GM13976 (cell line): ENCODE measurements at regions not wholly inside any gene's neighbourhood (a gene's known extent, or its start where the extent isn't known, plus 50 kb on each side); places are given as distances from the start of the nearest gene placed in this dataset.

ENCODE experiments used
- DNase-seq: peaks from one replicate; pipeline ENCODE4 v3.0.0; 2012; ENCODE audit warnings: low spot score
- in situ Hi-C: fragments of 300-500 bp; cut with MboI; formaldehyde crosslinking; loops from one replicate; pipeline ENCODE4 v1.12.0; 2022; ENCODE audit warnings: low sequenced_read_pairs, mixed read lengths, inconsistent platforms; ENCODE audit not compliant: unreplicated experiment
- TF ChIP-seq, protein P1 (sequence below): IDR thresholded peaks from 2 replicates; pipeline ENCODE4 v1.5.1; 2012; ENCODE audit warnings: borderline replicate concordance, mild to moderate bottlenecking; ENCODE audit not compliant: insufficient read depth; ENCODE audit errors: extremely low read depth, missing control alignments, control extremely low read depth

DNA sequence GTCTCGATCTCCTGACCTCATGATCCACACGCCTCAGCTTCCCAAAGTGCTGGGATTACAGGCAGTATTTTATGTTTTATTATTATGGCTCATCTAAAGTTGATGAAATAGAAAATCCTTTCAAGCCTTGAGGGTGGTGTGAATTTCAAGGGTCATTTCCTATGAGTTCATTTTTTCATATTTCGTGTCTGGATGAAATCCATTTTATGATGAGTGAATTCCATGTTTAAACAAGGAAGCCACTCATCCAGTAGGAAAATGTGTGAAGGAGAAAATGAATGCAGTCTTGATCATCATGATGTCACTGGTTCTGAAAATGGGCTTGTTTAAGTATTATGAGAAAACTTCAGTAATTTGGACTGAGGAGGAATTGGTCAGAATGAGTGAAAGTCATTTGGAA lies 74.6 kb upstream of the ZSWIM6 start:
- in situ Hi-C loops = no loop called here
- no peak for DNase-seq
- TF ChIP-seq, protein P1, sequence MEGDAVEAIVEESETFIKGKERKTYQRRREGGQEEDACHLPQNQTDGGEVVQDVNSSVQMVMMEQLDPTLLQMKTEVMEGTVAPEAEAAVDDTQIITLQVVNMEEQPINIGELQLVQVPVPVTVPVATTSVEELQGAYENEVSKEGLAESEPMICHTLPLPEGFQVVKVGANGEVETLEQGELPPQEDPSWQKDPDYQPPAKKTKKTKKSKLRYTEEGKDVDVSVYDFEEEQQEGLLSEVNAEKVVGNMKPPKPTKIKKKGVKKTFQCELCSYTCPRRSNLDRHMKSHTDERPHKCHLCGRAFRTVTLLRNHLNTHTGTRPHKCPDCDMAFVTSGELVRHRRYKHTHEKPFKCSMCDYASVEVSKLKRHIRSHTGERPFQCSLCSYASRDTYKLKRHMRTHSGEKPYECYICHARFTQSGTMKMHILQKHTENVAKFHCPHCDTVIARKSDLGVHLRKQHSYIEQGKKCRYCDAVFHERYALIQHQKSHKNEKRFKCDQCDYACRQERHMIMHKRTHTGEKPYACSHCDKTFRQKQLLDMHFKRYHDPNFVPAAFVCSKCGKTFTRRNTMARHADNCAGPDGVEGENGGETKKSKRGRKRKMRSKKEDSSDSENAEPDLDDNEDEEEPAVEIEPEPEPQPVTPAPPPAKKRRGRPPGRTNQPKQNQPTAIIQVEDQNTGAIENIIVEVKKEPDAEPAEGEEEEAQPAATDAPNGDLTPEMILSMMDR = no peak

DNA sequence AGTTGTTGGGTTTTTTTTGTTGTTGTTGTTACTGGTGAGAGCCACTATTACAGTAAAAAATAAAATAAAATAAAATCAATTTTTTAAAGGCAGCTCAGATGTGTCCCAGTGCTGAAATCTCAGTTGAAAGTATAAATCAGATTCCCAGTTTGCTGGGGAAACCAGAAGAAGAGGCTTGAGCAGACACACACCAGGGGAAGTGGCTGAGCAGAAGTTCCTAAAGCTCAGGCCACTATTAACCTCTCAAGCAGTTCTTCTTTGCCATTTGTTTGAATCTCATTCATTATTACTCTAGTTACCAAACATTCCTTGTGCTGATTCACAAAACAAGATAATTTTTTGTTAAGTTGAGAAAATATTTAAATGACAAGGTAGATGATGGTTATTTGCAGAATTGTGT lies 70.9 kb upstream of the ZSWIM6 start:
- DNase-seq = no peak
- in situ Hi-C loops = no loop called here
- TF ChIP-seq, protein P1 = no peak

DNA sequence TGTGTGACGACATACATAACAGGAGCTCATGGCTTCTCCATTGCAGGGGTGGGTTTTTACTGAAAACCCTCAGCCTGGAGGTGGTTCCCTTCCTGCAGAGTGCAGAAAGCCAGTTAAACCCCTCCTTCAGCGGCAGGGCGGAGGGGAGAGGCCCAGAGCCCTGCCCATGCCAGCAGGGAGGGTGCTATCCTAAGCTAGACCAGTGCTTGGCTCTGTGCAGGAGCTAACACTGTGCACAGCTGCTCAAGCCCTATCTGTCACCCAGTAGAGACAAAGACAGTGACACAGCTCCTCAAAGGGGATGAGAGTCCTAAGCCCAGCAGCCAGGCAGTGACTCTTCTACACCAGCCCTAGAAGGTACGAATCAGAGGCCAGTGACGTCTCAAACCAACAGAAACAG lies 70.0 kb upstream of the ZSWIM6 start:
- in situ Hi-C loops = no loop called here
- TF ChIP-seq, protein P1 = no peak
- no peak for DNase-seq

DNA sequence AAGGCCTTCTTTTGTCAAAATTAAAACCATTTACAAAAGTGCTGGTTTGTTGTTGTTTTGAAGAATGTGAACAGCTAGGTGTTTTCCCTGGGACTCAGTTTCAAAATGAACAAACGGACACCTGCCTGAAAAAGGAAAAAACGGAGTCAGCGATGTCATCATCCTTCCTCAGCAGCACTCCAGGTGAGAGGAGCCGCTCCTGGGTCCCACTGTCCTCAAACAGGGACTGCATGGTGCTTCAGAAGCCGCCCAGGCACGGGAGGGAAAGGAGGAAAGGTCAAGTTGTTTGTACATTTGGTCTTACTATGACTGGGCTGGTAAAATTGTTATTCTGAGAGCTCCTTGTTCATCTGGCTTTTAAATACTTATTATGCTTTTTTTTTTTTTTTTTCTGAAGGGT lies 69.0 kb upstream of the ZSWIM6 start:
- peak; percentile 32 for DNase-seq
- TF ChIP-seq, protein P1 = no peak
- in situ Hi-C loops = no loop called here

DNA sequence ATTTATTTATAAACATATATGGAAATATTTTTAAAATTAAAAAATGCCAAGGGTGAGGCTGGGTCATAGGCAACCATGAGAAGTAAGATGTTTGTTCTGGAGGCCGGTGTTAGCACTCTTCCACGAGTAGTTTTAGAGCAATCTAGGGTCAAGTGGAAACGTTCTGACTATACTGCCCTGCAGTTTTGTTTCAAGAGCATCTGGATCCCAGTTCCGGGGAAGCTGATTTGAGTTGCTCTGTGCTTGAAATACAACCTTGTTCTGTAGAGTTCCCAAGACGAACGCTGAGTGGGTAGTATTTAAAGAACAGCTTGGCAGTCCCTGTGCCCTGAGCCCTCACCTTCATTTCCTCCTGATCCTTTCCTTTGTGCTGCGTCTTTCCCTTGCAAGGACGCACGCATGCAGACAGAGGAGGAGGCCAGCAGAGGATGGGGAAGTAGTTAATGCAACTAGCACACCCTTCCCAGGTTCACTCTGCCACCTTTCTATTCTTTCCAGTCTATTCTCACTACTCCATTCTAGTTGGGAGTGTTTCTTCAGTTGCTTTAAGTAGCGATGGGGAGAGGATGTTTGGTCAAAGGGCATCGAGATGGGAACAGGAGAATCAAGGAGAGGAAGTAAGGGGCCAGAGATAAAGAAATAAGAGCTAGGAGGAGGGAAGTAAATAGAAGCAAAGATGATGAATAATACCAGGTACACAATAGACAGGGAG lies 68.3 kb upstream of the ZSWIM6 start:
- TF ChIP-seq, protein P1 = no peak
- in situ Hi-C loops = no loop called here
- no peak for DNase-seq

DNA sequence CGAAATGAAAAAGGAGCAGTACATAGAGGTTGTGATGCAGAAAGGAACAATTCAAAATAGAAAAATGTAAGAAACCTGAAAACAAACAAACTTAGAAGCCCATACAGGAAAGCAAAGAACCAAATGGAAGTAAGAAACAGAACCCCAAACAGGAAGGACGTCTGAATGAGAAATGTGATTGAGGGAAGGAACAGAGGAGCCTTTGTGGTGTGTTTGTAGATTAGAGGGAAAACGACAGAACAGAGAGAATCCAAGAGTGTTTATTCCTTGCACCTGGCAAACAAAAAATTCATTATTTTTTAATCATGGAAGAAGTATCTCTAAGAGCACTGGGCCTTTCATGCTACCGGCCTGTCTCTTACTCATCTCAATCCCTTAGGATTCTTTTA lies 67.8 kb upstream of the ZSWIM6 start:
- in situ Hi-C loops = no loop called here
- TF ChIP-seq, protein P1 = no peak
- DNase-seq = no peak
